ENCODE measurements at regions not wholly inside any gene's neighbourhood (a gene's known extent, or its start where the extent isn't known, plus 50 kb on each side); places are given as distances from the start of the nearest gene placed in this dataset.
A peak's percentile ranks its signal among the peaks of the same experiment; 100 is the strongest.

GRCh38 chr2:120956486-120957156 lies 221.0 kb downstream of the GLI2 start:
- TF ChIP-seq, protein P1, sequence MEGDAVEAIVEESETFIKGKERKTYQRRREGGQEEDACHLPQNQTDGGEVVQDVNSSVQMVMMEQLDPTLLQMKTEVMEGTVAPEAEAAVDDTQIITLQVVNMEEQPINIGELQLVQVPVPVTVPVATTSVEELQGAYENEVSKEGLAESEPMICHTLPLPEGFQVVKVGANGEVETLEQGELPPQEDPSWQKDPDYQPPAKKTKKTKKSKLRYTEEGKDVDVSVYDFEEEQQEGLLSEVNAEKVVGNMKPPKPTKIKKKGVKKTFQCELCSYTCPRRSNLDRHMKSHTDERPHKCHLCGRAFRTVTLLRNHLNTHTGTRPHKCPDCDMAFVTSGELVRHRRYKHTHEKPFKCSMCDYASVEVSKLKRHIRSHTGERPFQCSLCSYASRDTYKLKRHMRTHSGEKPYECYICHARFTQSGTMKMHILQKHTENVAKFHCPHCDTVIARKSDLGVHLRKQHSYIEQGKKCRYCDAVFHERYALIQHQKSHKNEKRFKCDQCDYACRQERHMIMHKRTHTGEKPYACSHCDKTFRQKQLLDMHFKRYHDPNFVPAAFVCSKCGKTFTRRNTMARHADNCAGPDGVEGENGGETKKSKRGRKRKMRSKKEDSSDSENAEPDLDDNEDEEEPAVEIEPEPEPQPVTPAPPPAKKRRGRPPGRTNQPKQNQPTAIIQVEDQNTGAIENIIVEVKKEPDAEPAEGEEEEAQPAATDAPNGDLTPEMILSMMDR (conservative IDR thresholded peaks at IDR 0.05; ENCODE audit: low read depth, low read length), result no peak
- DNase-seq (ENCODE audit: low read depth), result no peak
- no peak overlapping the region for H3K4me3 ChIP-seq (ENCODE audit: low read depth, low read length)

GRCh38 chr2:120957905-120958304 lies 222.2 kb downstream of the GLI2 start:
- TF ChIP-seq, protein P1 (conservative IDR thresholded peaks at IDR 0.05; ENCODE audit: low read depth, low read length), result no peak
- no peak overlapping the region for H3K4me3 ChIP-seq (ENCODE audit: low read depth, low read length)
- no peak for DNase-seq (ENCODE audit: low read depth)

DNA sequence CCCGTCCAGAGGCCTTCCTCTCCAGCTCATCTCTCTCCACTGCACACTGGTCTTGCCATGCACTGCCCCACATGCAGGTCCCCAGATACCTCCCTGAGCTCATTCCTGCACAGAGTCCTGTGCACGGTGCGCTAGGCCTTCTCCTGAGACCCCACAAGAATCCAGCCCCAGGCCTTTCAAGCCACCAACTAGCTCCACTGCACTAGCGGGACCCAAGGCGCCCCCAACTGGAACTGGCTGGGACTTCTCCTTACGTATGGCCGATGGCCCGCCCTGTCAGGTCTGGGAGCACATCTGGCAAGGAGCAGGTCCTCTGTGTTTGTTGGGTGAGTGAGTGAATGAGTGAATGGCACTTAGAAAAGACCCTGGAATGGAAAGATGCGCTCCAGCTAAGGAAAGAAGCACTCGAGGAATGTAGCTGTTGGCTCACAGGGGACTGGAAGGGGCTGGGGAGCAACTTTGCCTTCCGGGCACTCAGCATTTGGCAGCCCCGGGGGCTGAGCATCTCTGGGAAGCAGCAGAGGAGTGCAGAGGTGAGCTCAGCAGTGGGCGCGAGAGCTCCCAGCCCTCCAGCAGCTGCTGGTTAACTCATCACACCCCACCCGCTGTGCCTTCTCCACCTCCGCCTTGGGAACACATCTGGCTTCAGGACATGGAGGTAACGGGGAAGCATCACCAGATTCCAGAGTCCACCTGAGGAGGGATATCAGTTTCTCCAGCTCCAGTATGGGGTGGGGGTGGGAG lies 223.1 kb downstream of the GLI2 start:
- no peak for DNase-seq (ENCODE audit: low read depth)
- TF ChIP-seq, protein P1 (conservative IDR thresholded peaks at IDR 0.05; ENCODE audit: low read depth, low read length), result peak; percentile 35
- no peak overlapping the region for H3K4me3 ChIP-seq (ENCODE audit: low read depth, low read length)

- TF ChIP-seq, protein P1 (conservative IDR thresholded peaks at IDR 0.05; ENCODE audit: low read depth, low read length), result no peak
- DNase-seq (ENCODE audit: low read depth), result no peak
- H3K4me3 ChIP-seq (ENCODE audit: low read depth, low read length), result no peak overlapping the region
These were observed 223.8 kb downstream of the GLI2 start for GRCh38 chr2:120959426-120959825.

DNA sequence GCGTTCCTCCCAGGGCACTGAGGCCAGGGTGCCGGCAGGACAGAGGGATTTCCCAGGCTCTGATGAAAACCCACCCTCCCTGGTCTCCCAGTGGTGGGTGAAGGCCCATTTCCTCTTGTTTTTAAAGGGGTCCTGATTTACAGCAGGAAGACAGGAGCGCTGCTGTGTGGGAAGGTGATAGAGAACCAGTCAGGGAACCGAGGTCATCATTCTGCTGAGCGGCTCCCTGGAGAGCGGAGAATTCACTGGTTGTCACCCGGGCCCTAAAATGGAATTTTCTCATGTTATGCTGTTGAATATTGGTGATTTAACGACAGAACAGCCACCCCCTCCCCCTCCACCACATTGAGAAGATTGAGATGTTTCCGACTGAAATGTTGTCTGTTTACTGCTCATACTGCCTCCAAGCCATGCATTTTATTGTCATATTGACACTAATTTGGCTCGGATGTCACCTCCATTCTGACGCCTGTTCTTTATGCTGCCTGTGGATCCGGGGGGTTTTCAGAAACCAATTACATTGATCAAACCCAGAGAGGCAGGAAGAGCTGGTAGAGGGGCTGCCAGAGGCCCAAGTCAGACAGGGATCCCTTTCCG lies 225.2 kb downstream of the GLI2 start:
- H3K4me3 ChIP-seq (ENCODE audit: low read depth, low read length), result no peak overlapping the region

DNA sequence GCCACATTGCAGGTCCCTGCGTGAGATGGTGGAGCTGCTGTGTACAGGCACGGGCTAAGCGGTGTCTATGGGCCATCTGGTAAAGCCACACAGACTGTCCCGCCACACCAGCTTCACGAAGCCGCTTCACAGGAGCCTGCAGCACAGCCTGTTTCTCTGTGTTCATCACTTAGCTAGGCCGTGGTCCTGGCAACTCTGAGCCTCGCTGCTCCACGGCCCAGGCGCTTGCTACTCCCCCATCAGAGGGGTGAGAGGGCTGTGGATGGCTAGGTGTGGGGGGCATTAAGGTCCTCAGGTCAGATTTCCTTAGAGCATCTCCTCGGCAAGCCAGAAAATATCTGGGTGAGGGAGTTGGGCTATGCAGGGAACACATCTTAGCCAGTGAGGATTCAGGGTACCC lies 225.7 kb downstream of the GLI2 start:
- DNase-seq (ENCODE audit: low read depth), result no peak
- H3K4me3 ChIP-seq (ENCODE audit: low read depth, low read length), result no peak overlapping the region
- TF ChIP-seq, protein P1 (conservative IDR thresholded peaks at IDR 0.05; ENCODE audit: low read depth, low read length), result no peak

More for the DNA sequence above, 225.2 kb downstream of the GLI2 start:
- DNase-seq (ENCODE audit: low read depth), result no peak
- TF ChIP-seq, protein P1 (conservative IDR thresholded peaks at IDR 0.05; ENCODE audit: low read depth, low read length), result no peak

All from epithelial cell of proximal tubule (primary cell).